Dedifferentiated amniotic fluid mesenchymal stem cell (primary cell): ENCODE measurements at regions not wholly inside any gene's neighbourhood (a gene's known extent, or its start where the extent isn't known, plus 50 kb on each side); places are given as distances from the start of the nearest gene placed in this dataset.

Experiments
- DNase-seq: peaks from one replicate; pipeline ENCODE4 v3.0.0-alpha.2; 2016; ENCODE audit errors: extremely low spot score

GRCh38 chr4:54493862-54494261 is 163.9 kb upstream of the KIT start:
- no peak for DNase-seq

GRCh38 chr4:54495091-54495490 is 162.7 kb upstream of the KIT start:
- peak; percentile 34 for DNase-seq

DNA sequence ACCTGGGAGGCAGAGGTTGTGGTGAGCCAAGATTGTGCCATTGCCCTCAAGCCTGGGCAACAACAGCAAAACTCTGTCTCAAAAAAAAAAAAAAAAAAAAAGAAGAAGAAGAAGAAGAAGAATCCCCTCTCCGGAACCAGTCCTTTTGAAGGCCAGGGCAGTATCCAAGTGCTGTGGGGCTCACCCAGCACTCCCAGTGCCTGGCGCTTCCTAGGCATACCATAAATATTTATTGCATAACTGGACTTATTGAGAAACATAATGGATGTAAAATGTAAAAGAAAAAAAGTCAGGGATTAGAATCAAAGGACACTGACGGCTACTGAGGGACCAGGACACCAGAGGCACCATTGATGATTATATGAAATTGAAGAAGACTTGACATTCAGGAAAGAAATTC is 162.1 kb upstream of the KIT start:
- no peak for DNase-seq

DNA sequence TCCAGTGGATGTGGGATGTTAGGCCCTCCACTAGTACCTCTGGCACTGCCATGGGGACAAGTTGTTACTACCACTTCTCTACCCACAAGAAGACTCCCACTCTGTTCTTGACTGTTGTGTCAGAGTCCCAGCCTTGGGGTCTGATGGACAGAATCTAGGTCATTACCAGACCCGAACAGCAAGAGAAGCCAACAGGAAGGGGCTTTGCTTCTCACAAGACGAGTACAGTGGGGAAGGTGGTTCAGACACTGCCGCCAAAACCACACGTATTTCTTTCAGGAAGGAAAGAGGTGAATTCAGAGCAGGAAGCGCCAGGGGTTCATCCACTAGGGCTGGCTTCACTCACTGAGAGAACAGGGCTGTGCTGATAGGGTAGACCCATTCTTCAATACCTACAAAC is 161.3 kb upstream of the KIT start:
- DNase-seq = no peak

DNA sequence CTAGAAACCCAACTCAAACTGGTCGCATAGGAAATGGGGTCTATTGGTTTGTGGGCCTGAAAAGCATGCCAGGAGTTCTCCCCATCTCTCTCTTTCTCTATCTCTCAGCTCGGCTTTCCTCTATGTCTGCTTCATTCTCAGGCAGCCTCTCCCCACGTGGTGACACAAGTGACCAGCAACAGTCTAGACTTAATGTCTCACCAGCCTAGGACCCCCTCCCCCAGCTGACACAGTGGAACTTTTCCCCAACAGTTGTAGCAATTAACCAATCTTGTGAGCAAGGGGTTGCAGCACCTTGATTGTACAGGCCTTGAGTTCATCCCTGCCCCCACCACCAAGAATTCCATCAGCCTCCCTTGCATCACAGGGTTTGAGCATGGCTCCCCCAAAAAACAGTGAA is 159.8 kb upstream of the KIT start:
- DNase-seq = no peak

DNA sequence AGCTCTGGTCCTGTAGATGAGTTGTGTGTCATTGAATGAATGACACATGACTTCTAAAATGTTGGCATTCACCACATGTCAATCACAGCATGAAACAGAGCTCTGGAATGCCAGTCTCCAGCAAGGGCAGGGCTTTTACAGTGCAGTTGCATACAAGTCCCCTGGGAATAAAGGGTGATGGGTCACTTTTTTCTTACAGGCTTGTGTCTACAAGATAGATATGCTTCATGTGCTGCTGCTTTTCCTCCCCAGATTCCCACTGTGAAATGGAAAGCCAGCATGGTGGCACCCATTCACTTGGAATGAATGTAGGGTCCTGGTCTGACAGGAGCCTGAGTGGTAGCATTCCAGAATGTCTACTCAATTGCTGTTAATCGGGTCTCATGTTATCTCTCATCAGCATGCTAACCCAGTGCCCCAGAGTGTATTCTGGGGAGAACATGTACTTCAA is 159.1 kb upstream of the KIT start:
- peak; percentile 69 for DNase-seq

- no peak for DNase-seq
These were observed 158.3 kb upstream of the KIT start for GRCh38 chr4:54499308-54500074.

- no peak for DNase-seq
These were observed 152.4 kb upstream of the KIT start for GRCh38 chr4:54505362-54505761.

DNA sequence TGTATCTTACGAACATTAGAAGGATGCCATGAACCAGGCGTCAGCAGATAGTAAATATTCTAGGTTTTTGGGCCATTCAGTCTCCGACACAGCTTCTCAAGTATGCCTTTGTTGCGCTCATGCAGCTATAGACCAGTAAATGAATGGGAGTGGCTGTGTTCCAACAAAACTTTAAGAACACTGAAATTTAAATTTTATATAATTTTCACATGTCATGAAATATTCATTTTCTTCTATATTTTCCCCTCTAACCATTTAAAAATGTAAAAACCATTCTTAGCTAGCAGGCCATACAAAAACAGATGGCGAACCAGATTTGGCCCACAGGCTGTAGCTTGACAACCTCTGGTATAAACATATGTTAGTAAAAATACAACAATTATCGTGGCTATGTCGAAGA is 151.8 kb upstream of the KIT start:
- no peak for DNase-seq

GRCh38 chr4:54509057-54509456 is 148.7 kb upstream of the KIT start:
- DNase-seq = no peak

DNA sequence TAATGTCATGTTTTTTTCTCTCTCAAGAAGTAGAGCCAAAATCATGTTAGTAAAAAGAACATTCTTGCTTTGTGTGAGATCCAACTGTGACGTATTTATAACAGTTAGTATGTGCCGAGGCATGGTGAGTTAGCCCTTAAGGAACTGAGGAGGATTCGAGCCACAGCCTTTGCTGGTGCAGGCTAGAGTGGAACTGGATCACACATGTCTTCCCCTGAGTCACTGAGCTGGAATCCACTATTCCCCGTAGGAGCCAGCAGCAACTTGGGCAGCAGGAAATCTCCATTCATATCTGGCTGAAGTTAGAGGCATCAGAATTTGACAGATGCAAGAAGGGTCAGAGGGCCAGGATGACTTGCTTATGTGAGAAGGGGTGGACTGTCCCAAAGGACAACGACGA is 144.6 kb upstream of the KIT start:
- DNase-seq = peak; percentile 76

DNA sequence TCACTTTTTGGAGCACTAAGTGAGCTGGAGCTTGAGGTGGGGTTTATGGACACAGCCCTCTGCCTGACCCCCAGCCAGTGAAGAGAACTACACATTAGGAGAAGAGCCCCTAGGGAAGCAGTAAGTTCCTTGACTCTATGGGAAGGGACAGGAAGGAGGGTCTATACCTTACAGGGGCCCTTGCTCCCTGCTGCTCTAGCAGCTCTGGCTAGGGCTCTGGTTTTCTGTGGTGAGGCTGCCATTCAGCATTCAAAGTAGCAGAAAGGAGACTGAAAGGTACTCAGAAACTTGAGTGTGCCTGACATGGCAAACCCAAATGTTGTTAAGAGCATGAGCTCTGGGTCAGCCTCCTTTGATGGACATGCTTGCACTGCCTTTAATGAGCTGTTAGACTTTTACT is 144.0 kb upstream of the KIT start:
- no peak for DNase-seq

GRCh38 chr4:54516556-54517215 is 141.1 kb upstream of the KIT start:
- DNase-seq = no peak

GRCh38 chr4:54517781-54518444 is 139.8 kb upstream of the KIT start:
- DNase-seq = no peak

DNA sequence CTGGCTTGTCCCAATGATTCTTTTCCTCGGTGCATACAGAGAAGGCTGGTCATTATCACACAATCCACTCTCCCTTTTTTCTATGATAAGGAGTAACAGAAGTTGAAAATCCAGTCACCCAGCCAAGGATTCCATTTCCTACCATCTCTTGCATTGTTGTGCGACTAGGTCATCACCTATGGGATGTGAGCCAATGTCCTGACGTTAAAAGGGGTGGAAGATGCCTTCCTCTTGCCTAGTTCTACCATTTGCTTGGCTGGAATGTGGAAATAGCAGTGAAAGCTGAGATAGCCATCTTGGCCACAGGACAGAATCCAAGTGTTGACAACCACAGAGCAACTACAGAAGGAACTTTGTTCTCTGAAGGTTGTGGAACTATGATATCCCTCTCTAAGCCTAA is 132.2 kb upstream of the KIT start:
- DNase-seq = no peak

DNA sequence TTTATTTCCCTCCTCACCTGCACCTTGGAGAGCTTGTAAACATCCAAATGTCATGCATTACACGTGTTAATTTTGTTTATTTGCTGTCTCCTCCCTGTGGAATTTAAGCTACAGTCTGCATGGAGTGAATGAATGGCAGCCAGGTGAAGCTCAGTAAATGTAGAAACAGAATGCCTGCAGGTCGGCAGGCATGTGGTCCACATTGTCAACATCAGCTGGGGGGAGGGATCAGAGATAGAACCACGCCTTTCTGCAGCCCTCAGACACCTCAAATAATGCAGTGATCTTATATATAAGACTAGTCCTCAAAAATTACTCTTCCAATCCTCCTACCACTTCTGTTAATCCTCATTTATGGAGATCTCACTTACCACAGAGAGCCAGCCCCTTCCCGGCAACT is 131.2 kb upstream of the KIT start:
- DNase-seq = no peak

DNA sequence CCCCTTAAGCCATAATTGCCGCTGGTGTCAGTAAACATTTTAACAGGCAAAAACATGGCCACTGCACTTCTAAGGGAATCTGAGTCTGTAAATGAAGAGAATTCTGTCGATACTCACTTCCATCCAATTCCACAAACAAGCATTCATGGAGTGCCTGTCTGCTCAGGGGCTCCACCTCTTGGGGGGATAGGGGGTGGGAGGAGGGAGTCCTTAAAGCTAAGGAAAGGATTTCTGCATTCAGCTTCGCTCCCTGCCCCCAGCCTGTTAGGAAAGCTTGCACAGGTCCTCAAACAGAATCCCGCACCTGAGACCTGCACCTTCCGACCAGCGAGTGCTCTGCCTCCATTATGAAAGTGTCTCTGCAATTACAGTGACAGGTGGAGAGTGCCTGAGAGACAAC is 130.2 kb upstream of the KIT start:
- DNase-seq = no peak

GRCh38 chr4:54539500-54540029 is 118.2 kb upstream of the KIT start:
- peak; percentile 60 for DNase-seq

GRCh38 chr4:54540931-54541330 is 116.8 kb upstream of the KIT start:
- no peak for DNase-seq

DNA sequence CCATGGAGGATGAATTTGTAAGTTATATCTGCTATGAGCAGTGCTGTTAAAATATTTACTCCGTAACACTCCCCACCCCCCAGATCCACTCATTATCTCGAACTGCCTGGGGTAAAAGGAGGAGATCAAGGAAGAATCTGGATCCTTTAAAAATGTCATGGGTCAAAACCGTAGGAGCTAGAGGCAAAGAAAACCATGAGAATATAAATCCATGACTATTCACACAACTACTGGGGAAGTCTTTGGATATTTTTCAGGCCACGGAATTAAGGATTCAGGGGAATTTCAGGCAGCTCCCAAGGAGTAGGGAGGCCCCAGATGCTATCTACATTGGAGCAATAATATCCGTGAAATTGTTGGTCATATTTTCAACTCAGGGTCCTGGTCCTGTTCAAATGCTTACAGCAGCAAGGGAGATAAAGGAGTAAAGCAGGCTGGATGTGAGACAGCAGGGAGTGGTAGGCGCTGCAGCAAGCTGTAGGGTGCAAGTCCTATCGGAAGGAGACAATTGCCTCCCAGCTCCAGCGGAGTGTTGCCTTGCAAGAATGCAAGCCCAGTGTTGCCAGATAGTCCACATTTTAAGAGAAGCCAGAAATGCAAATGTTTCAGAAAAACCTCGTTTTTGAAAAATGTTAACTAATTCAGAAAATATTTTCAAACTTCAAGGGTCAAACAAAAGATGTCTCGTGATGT is 116.2 kb upstream of the KIT start:
- DNase-seq = peak; percentile 59

GRCh38 chr4:54542119-54542438 is 115.7 kb upstream of the KIT start:
- DNase-seq = no peak

GRCh38 chr4:54542540-54543041 is 115.2 kb upstream of the KIT start:
- DNase-seq = peak; percentile 15
